ENCODE measurements at regions not wholly inside any gene's neighbourhood (a gene's known extent, or its start where the extent isn't known, plus 50 kb on each side); places are given as distances from the start of the nearest gene placed in this dataset.
"Not testable (repeated sequence)": the region's sequence is repeated elsewhere in the genome, so short reads cannot be mapped to it uniquely, and the experiment has no call there.

DNA sequence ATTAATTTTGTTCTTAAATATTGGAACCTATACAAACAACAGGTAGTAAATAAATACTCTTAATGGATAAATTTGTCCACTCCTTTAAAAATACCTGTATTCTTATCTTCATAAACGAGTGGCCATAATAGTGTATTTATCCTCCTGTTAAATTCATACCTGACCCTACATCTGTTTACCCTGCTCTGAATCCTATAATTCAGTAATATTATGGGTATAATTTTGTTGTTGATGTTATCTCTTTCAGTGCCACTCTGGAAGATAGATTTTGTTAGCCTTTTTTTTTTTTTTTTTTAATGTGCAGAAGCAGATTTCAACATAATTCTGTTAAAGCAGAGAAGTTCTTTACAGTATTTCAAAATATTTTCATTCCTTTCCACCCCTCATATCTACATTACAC lies 1337.9 kb downstream of the PLA2G4A start:
- Histone ChIP-seq H3K36me3 (no peaks in the 10 kb centered on the region), H3K27ac (no peak overlapping the region), H3K9me3 (no peaks in the 10 kb centered on the region), H3K27me3 (no peaks in the 10 kb centered on the region), H3K4me3 (no peak overlapping the region), H3K4me1 (no peaks in the 10 kb centered on the region)
- no peak for TF ChIP-seq POLR2A (IDR thresholded peaks at IDR 0.05)
- TF ChIP-seq POLR2AphosphoS5 (IDR thresholded peaks at IDR 0.05): no peak
- TF ChIP-seq EP300 (IDR thresholded peaks at IDR 0.05): no peak
- no peak for TF ChIP-seq CTCF (IDR thresholded peaks at IDR 0.05)
- WGBS, 2 donors: 47 to 78% methylated on average over 1 of the region's 1 CpG
- DNase-seq: no peak
- intact Hi-C loops (cut with DNase I): no loop called here

DNA sequence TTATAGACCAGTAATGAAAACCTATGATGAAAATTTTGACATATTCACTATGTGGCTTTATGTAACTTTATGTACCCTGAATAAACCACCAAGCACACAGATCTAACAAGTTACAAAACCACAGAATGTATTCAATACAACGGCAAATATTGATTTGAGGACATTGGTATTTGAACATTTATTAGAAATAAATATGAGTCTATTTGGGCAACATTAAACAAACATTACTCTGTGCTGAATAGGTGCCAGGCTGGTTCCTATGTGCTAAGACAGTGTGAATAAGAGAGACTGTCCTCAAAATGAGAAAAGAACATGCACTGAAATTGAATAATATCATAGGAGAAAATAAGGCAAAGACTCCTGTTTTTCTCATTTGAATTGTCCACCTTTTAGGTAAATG lies 1341.2 kb downstream of the PLA2G4A start:
- no peaks in the 10 kb centered on the region for H3K27me3 ChIP-seq
- DNase-seq: no peak
- intact Hi-C loops (cut with DNase I): no loop called here
- TF ChIP-seq POLR2A (IDR thresholded peaks at IDR 0.05) (no peak), CTCF (IDR thresholded peaks at IDR 0.05) (no peak), EP300 (IDR thresholded peaks at IDR 0.05) (no peak), POLR2AphosphoS5 (IDR thresholded peaks at IDR 0.05) (no peak)
- no peaks in the 10 kb centered on the region for H3K36me3 ChIP-seq
- no peaks in the 10 kb centered on the region for H3K4me1 ChIP-seq
- H3K27ac ChIP-seq: no peak overlapping the region
- H3K9me3 ChIP-seq: no peaks in the 10 kb centered on the region
- WGBS, 2 donors: 81 to 93% methylated on average over 1 of the region's 1 CpG
- H3K4me3 ChIP-seq: no peak overlapping the region

GRCh38 chr1:188170411-188170810 lies 1341.7 kb downstream of the PLA2G4A start:
- Histone ChIP-seq H3K27me3 (no peaks in the 10 kb centered on the region), H3K36me3 (no peaks in the 10 kb centered on the region), H3K9me3 (no peaks in the 10 kb centered on the region), H3K4me1 (no peaks in the 10 kb centered on the region), H3K27ac (no peak overlapping the region), H3K4me3 (no peak overlapping the region)
- no peak for TF ChIP-seq CTCF (IDR thresholded peaks at IDR 0.05)
- no peak for TF ChIP-seq POLR2AphosphoS5 (IDR thresholded peaks at IDR 0.05)
- TF ChIP-seq POLR2A (IDR thresholded peaks at IDR 0.05): no peak
- TF ChIP-seq EP300 (IDR thresholded peaks at IDR 0.05): no peak
- WGBS, 2 donors: 33 to 78% methylated on average over 1 of the region's 1 CpG
- intact Hi-C loops (cut with DNase I): no loop called here
- DNase-seq: no peak

DNA sequence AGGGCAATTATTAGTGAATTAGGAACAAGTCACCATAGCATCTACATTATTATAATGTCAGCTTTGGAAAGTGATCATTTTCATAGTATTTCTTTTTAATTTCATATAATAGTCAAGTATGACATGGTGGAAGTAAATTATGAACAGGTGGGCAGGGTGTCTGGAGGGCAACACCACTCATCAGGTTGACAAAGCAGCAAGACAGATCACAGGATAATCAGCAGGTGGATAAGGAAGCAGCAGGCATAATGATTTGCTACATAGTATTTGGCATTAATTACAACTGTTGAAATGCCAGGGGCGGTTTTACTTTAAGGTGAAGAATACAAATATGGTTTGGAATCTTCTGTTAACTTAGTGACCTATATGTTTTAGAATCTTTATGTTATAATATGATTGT lies 1342.2 kb downstream of the PLA2G4A start:
- TF ChIP-seq POLR2A (IDR thresholded peaks at IDR 0.05): no peak
- TF ChIP-seq EP300 (IDR thresholded peaks at IDR 0.05): no peak
- Histone ChIP-seq H3K4me3 (no peak overlapping the region), H3K27me3 (no peaks in the 10 kb centered on the region), H3K36me3 (no peaks in the 10 kb centered on the region), H3K27ac (no peak overlapping the region), H3K9me3 (no peaks in the 10 kb centered on the region), H3K4me1 (no peaks in the 10 kb centered on the region)
- intact Hi-C loops (cut with DNase I): no loop called here
- WGBS, 2 donors: 63 to 74% methylated on average over 1 of the region's 1 CpG
- DNase-seq: no peak

DNA sequence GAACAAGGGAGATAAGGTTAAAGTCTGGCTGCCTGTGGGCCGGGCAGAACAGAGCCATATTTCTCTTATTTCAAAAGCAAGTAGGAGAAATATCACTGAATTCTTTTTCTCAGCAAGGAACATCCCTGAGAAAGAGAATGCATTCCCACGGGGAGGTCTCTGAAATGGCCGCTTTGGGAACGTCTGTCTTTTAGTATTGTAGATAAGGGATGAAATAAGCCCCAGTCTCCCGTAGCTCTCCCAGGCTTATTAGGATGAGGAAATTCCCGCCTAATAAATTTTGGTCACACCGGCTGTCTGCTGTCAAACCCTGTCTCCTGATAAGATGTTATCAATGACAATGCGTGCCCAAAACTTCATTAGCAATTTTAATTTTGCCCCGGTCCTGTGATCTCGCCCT lies 1353.3 kb downstream of the PLA2G4A start:
- H3K27me3 ChIP-seq; H3K4me1 ChIP-seq; H3K36me3 ChIP-seq; DNase-seq; H3K27ac ChIP-seq; intact Hi-C loops (cut with DNase I); H3K4me3 ChIP-seq; H3K9me3 ChIP-seq: not testable (repeated sequence)
- WGBS, 2 donors: 89 to 93% methylated on average over 10 of the region's 10 CpGs

- Histone ChIP-seq H3K4me1 (no peaks in the 10 kb centered on the region), H3K27me3 (no peaks in the 10 kb centered on the region), H3K9me3 (peaks cover 0 to 8% (median 3%) of the 10 kb centered on the region in 4 donors), H3K4me3 (no peak overlapping the region), H3K36me3 (no peaks in the 10 kb centered on the region), H3K27ac (no peak overlapping the region)
- TF ChIP-seq EP300 (IDR thresholded peaks at IDR 0.05) (no peak), CTCF (IDR thresholded peaks at IDR 0.05) (no peak), POLR2A (IDR thresholded peaks at IDR 0.05) (no peak), POLR2AphosphoS5 (IDR thresholded peaks at IDR 0.05) (no peak)
- no peak for DNase-seq
- intact Hi-C loops (cut with DNase I): no loop called here
- WGBS, 2 donors: 73 to 83% methylated on average over 2 of the region's 2 CpGs
Measured at GRCh38 chr1:188188317-188188716, 1359.6 kb downstream of the PLA2G4A start.

Measured in sigmoid colon (tissue), 6 donors.